Fibroblast of mammary gland (primary cell): ENCODE measurements at regions not wholly inside any gene's neighbourhood (a gene's known extent, or its start where the extent isn't known, plus 50 kb on each side); places are given as distances from the start of the nearest gene placed in this dataset.

ENCODE experiments used
- DNase-seq: peaks from one replicate; pipeline ENCODE4 v3.0.0-alpha.2; 2010; ENCODE audit warnings: low read depth
- H3K4me3 ChIP-seq: 2 replicates; pipeline ENCODE4 v1.5.1; 2011; ENCODE audit warnings: low read depth, mild to moderate bottlenecking, low read length, moderate library complexity; ENCODE audit not compliant: control insufficient read depth
- CTCF ChIP-seq: conservative IDR thresholded peaks from 2 replicates; pipeline ENCODE4 v1.5.1; 2011; ENCODE audit warnings: low read depth, low read length, inconsistent platforms; ENCODE audit not compliant: control insufficient read depth, insufficient read depth

GRCh38 chr4:79224777-79225104 is 101.1 kb downstream of the NAA11 start:
- DNase-seq, result no peak
- no peak overlapping the region for H3K4me3 ChIP-seq
- TF ChIP-seq CTCF, result no peak

GRCh38 chr4:79223993-79224776 is 101.7 kb downstream of the NAA11 start:
- H3K4me3 ChIP-seq, result no peak overlapping the region
- TF ChIP-seq CTCF, result no peak
- DNase-seq, result no peak

- no peak for DNase-seq
- H3K4me3 ChIP-seq, result no peak overlapping the region
- no peak for TF ChIP-seq CTCF
Observed at GRCh38 chr4:79217025-79217424, 108.8 kb downstream of the NAA11 start.

- no peak overlapping the region for H3K4me3 ChIP-seq
- no peak for TF ChIP-seq CTCF
- DNase-seq, result no peak
Observed at GRCh38 chr4:79213702-79214101, 112.2 kb downstream of the NAA11 start.

GRCh38 chr4:79213010-79213409 is 112.9 kb downstream of the NAA11 start:
- TF ChIP-seq CTCF, result no peak
- no peak for DNase-seq
- H3K4me3 ChIP-seq, result no peak overlapping the region

GRCh38 chr4:79212311-79212710 is 113.5 kb downstream of the NAA11 start:
- TF ChIP-seq CTCF, result no peak
- no peak overlapping the region for H3K4me3 ChIP-seq
- no peak for DNase-seq

- H3K4me3 ChIP-seq, result no peak overlapping the region
- TF ChIP-seq CTCF, result no peak
- DNase-seq, result no peak
Observed at GRCh38 chr4:79211490-79211889, 114.4 kb downstream of the NAA11 start.
